HUES48 (cell line): ENCODE measurements at regions not wholly inside any gene's neighbourhood (a gene's known extent, or its start where the extent isn't known, plus 50 kb on each side); places are given as distances from the start of the nearest gene placed in this dataset.

Experiments used
- H3K27ac ChIP-seq: one replicate; pipeline ENCODE4 v1.7.0; 2013; ENCODE audit warnings: low read depth, low read length, inconsistent platforms
- H3K27me3 ChIP-seq: 2 replicates; pipeline ENCODE4 v1.6.1; 2013; ENCODE audit warnings: mild to moderate bottlenecking, low read length; ENCODE audit not compliant: control insufficient read depth, insufficient read depth
- H3K36me3 ChIP-seq: 2 replicates; pipeline ENCODE4 v1.6.1; 2013; ENCODE audit warnings: low read length; ENCODE audit not compliant: control insufficient read depth, insufficient read depth
- H3K4me1 ChIP-seq: 2 replicates; pipeline ENCODE4 v1.6.1; 2013; ENCODE audit warnings: mild to moderate bottlenecking, low read length; ENCODE audit not compliant: control insufficient read depth, insufficient read depth
- H3K4me3 ChIP-seq: 2 replicates; pipeline ENCODE4 v1.5.1; 2013; ENCODE audit warnings: mild to moderate bottlenecking, low read depth, low read length
- H3K9ac ChIP-seq: 2 replicates; pipeline ENCODE4 v1.6.1; 2013; ENCODE audit warnings: mild to moderate bottlenecking, low read depth, low read length, moderate library complexity
- H3K9me3 ChIP-seq: 2 replicates; pipeline ENCODE4 v1.6.1; 2013; ENCODE audit warnings: low read length; ENCODE audit not compliant: control insufficient read depth, insufficient read depth

DNA sequence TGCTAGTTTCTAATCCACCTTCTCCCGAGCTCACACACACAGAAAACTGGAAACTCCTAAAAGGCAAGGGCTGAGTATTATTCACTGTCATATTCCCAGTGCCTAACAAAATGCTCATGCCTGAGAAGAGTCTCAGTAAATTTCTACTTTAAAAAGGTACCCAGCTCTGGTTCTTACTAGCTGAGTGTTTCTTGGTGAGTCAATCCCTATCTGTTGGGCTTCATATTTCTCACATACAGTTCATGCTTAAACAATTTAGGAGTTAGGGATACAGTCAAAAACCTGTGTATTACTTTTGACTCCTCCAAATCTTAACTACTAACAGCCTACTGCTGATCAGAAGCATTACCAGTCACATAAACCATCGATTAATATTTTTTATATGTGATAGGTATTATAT is 204.9 kb downstream of the EN1 start:
- H3K27me3 ChIP-seq: peaks cover 23% of the 10 kb centered on the region

DNA sequence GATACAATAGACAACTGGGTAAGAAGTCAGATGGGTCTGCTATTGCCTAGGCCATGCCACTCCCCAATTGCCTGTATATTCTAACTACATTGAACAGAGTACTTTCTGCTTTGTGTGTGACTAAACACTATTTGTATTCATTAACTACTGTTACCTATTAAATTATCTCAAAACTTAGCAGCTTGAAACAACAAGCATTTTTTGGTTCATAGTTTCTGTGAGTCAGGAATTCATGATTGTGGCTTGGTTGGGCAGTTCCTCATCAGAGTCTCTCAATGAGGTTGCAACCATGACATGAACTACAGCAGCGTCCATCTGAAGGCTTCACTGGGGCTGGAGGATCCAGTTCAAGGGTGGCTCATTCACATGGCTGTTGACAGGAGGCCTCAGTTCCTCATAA is 205.7 kb downstream of the EN1 start:
- no peak overlapping the region for H3K4me3 ChIP-seq
- no peak overlapping the region for H3K27ac ChIP-seq
- no peaks in the 10 kb centered on the region for H3K36me3 ChIP-seq
- peaks cover 23% of the 10 kb centered on the region for H3K27me3 ChIP-seq
- peaks cover 20% of the 10 kb centered on the region for H3K4me1 ChIP-seq
- H3K9ac ChIP-seq: no peak overlapping the region
- H3K9me3 ChIP-seq: no peaks in the 10 kb centered on the region

More for the DNA sequence above, 204.9 kb downstream of the EN1 start:
- H3K9ac ChIP-seq: no peak overlapping the region
- H3K27ac ChIP-seq: no peak overlapping the region
- H3K4me3 ChIP-seq: no peak overlapping the region
- H3K36me3 ChIP-seq: no peaks in the 10 kb centered on the region
- no peaks in the 10 kb centered on the region for H3K9me3 ChIP-seq
- peaks cover 20% of the 10 kb centered on the region for H3K4me1 ChIP-seq

GRCh38 chr2:118639371-118639770 is 208.1 kb downstream of the EN1 start:
- Histone ChIP-seq H3K9ac (no peak overlapping the region), H3K27me3 (peaks cover 29% of the 10 kb centered on the region), H3K4me3 (no peak overlapping the region), H3K4me1 (peaks cover 29% of the 10 kb centered on the region), H3K9me3 (no peaks in the 10 kb centered on the region), H3K36me3 (no peaks in the 10 kb centered on the region), H3K27ac (no peak overlapping the region)

- no peaks in the 10 kb centered on the region for H3K9me3 ChIP-seq
- H3K4me1 ChIP-seq: peaks cover 20% of the 10 kb centered on the region; the same call in 1 of the 2 replicates
- no peak overlapping the region for H3K4me3 ChIP-seq
- no peaks in the 10 kb centered on the region for H3K36me3 ChIP-seq
- H3K27ac ChIP-seq: no peak overlapping the region
- no peak overlapping the region for H3K9ac ChIP-seq
- H3K27me3 ChIP-seq: peaks cover 31% of the 10 kb centered on the region
These were observed 209.0 kb downstream of the EN1 start for GRCh38 chr2:118638453-118638852.

- Histone ChIP-seq H3K36me3 (no peaks in the 10 kb centered on the region), H3K4me1 (peaks cover 15% of the 10 kb centered on the region; the same call in 1 of the 2 replicates), H3K9ac (no peak overlapping the region), H3K9me3 (no peaks in the 10 kb centered on the region), H3K27ac (no peak overlapping the region), H3K27me3 (peaks cover 12% of the 10 kb centered on the region), H3K4me3 (no peak overlapping the region)
These were observed 211.6 kb downstream of the EN1 start for GRCh38 chr2:118635891-118636290.

DNA sequence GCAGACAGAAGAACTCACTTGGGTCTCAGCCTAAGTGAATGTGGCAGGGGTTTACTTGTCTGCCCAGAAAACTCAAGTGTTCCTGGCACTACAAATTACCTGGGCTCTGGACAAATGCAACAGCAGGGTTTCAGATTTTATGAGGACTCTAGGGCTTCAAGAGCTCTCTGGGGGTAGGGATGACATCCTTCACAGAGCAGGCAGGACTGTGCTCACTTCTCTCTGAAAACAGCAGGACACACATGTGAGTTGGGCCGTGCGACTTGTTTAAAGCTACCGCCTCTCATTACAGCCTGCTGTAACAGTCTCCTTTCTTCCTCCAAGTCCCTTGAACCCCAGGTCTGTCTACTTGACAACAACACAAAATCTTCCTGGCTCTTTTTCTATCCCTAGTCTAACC is 212.6 kb downstream of the EN1 start:
- Histone ChIP-seq H3K36me3 (no peaks in the 10 kb centered on the region), H3K27ac (no peak overlapping the region), H3K27me3 (peaks cover 8% of the 10 kb centered on the region; the same call in 1 of the 2 replicates), H3K4me1 (peaks cover 15% of the 10 kb centered on the region; the same call in 1 of the 2 replicates), H3K9ac (no peak overlapping the region), H3K4me3 (no peak overlapping the region), H3K9me3 (no peaks in the 10 kb centered on the region)

GRCh38 chr2:118633371-118634018 is 214.0 kb downstream of the EN1 start:
- Histone ChIP-seq H3K27me3 (peaks cover 8% of the 10 kb centered on the region; the same call in 1 of the 2 replicates), H3K27ac (no peak overlapping the region), H3K36me3 (no peaks in the 10 kb centered on the region), H3K9me3 (no peaks in the 10 kb centered on the region), H3K4me1 (peaks cover 15% of the 10 kb centered on the region; the same call in 1 of the 2 replicates), H3K9ac (no peak overlapping the region), H3K4me3 (no peak overlapping the region)

GRCh38 chr2:118632921-118633320 is 214.5 kb downstream of the EN1 start:
- H3K36me3 ChIP-seq: no peaks in the 10 kb centered on the region
- H3K4me3 ChIP-seq: no peak overlapping the region
- H3K27ac ChIP-seq: no peak overlapping the region
- H3K9ac ChIP-seq: no peak overlapping the region
- H3K27me3 ChIP-seq: peaks cover 8% of the 10 kb centered on the region; the same call in 1 of the 2 replicates
- H3K4me1 ChIP-seq: peaks cover 15% of the 10 kb centered on the region; the same call in 1 of the 2 replicates
- no peaks in the 10 kb centered on the region for H3K9me3 ChIP-seq

DNA sequence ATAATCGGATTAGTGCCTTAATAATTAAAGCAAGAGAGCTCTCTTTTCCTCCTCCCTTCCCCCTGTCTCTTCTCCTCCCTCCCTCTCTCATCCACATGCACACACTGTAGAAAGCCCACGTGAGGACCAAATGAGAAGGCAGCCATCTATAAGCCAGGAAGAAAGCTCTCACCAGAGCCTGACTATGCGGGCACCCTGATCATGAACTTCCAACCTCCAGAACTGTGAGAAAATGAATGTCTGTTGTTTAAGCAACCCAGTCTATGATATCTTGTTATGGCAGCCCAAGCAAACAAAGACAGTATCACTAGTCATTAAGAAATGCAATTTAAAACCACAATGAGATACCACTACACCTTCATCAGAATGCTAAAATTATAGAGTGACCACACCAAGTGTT is 220.3 kb downstream of the EN1 start:
- no peaks in the 10 kb centered on the region for H3K27me3 ChIP-seq
- no peaks in the 10 kb centered on the region for H3K4me1 ChIP-seq
- H3K27ac ChIP-seq: no peak overlapping the region
- H3K36me3 ChIP-seq: no peaks in the 10 kb centered on the region
- H3K9ac ChIP-seq: no peak overlapping the region
- no peaks in the 10 kb centered on the region for H3K9me3 ChIP-seq
- H3K4me3 ChIP-seq: no peak overlapping the region

DNA sequence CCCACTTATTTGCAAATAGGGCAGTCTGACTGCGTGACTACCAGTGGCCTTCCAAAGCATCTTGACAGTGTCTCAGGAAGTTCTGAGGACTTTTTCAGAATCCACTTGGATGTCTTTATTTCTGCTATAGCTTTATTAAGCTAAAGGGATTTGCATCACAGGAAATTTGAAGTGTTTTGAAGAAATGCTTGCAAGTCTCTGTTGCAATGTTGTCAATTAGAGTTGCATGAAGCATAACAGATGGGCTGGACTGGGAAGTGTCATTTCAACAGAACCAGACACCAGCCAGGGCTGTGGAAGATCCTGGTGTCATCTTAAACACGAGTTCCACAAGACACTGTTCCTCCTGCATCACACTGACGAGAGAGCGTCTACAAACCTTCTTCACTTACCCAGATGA is 224.5 kb downstream of the EN1 start:
- no peak overlapping the region for H3K4me3 ChIP-seq
- H3K27me3 ChIP-seq: no peaks in the 10 kb centered on the region
- H3K9me3 ChIP-seq: no peaks in the 10 kb centered on the region
- H3K4me1 ChIP-seq: no peaks in the 10 kb centered on the region
- no peak overlapping the region for H3K27ac ChIP-seq
- no peaks in the 10 kb centered on the region for H3K36me3 ChIP-seq
- H3K9ac ChIP-seq: no peak overlapping the region

DNA sequence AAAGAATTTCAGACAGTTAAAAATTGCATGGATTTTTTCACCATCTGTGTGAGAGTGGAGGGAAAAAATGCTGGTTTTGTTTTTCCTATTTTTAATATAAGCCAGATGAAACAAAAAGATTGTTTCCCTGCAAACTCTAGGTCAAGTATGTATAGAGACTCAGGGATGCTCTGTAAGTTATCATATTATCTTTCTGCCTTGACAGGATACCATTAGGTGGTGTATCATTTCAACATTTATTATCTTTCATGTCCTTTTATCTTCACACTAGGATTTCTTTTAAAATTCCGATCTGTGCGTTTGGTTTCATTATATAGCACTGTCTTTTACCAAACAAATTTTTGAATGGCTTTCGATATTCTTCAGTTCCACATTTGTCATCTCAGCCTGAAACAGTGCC is 225.3 kb downstream of the EN1 start:
- H3K9ac ChIP-seq: no peak overlapping the region
- H3K4me1 ChIP-seq: no peaks in the 10 kb centered on the region
- no peaks in the 10 kb centered on the region for H3K9me3 ChIP-seq
- H3K27ac ChIP-seq: no peak overlapping the region
- H3K27me3 ChIP-seq: no peaks in the 10 kb centered on the region
- H3K36me3 ChIP-seq: no peaks in the 10 kb centered on the region
- H3K4me3 ChIP-seq: no peak overlapping the region
